Ishikawa (cell line): ENCODE measurements at regions not wholly inside any gene's neighbourhood (a gene's known extent, or its start where the extent isn't known, plus 50 kb on each side); places are given as distances from the start of the nearest gene placed in this dataset.

Source experiments
- CEBPB ChIP-seq: IDR thresholded peaks from 2 replicates; pipeline ENCODE4 v1.6.1; 2012
- CREB1 ChIP-seq: IDR thresholded peaks from 2 replicates; pipeline ENCODE4 v1.6.1; 2012; ENCODE audit warnings: low read depth
- EGR1 ChIP-seq: IDR thresholded peaks from 2 replicates; pipeline ENCODE4 v1.6.1; 2012
- EP300 ChIP-seq: IDR thresholded peaks from 2 replicates; pipeline ENCODE4 v1.6.1; 2012; ENCODE audit warnings: borderline replicate concordance
- FOXM1 ChIP-seq: IDR thresholded peaks from 2 replicates; pipeline ENCODE4 v1.6.1; 2012; ENCODE audit warnings: low read depth, borderline replicate concordance
- MAX ChIP-seq: IDR thresholded peaks from 2 replicates; pipeline ENCODE4 v1.6.1; 2012
- NFIC ChIP-seq: IDR thresholded peaks from 2 replicates; pipeline ENCODE4 v1.6.1; 2012
- RAD21 ChIP-seq: IDR thresholded peaks from 2 replicates; pipeline ENCODE4 v1.6.1; 2012; ENCODE audit warnings: low read depth
- REST ChIP-seq: IDR thresholded peaks from 2 replicates; pipeline ENCODE4 v1.6.1; 2012; ENCODE audit warnings: low read depth, mild to moderate bottlenecking
- TAF1 ChIP-seq: IDR thresholded peaks from 2 replicates; pipeline ENCODE4 v1.6.1; 2012; ENCODE audit warnings: low read depth, mild to moderate bottlenecking
- TCF12 ChIP-seq: IDR thresholded peaks from 2 replicates; pipeline ENCODE4 v1.6.1; 2012; ENCODE audit warnings: low read depth
- TEAD4 ChIP-seq: IDR thresholded peaks from 2 replicates; pipeline ENCODE4 v1.6.1; 2012
- USF1 ChIP-seq: IDR thresholded peaks from 2 replicates; pipeline ENCODE4 v1.6.1; 2012
- YY1 ChIP-seq: IDR thresholded peaks from 2 replicates; pipeline ENCODE4 v1.6.1; 2012; ENCODE audit warnings: low read depth
- ZBTB7A ChIP-seq: IDR thresholded peaks from 2 replicates; pipeline ENCODE4 v1.6.1; 2012; ENCODE audit warnings: low read depth

- TF ChIP-seq EGR1 (no peak), YY1 (no peak), CREB1 (no peak), TAF1 (no peak), TEAD4 (no peak), REST (no peak), ZBTB7A (no peak), TCF12 (no peak), CEBPB (no peak), USF1 (no peak), EP300 (no peak), FOXM1 (no peak), RAD21 (no peak), MAX (no peak), NFIC (no peak)
Observed at GRCh38 chr2:117698287-117698686, 116.2 kb upstream of the DDX18 start.

- TF ChIP-seq FOXM1 = no peak
- no peak for TF ChIP-seq USF1
- TF ChIP-seq TCF12 = no peak
- no peak for TF ChIP-seq ZBTB7A
- TF ChIP-seq EP300 = no peak
- no peak for TF ChIP-seq EGR1
- no peak for TF ChIP-seq TAF1
- no peak for TF ChIP-seq REST
- TF ChIP-seq NFIC = no peak
- TF ChIP-seq YY1 = no peak
- no peak for TF ChIP-seq CREB1
- TF ChIP-seq RAD21 = no peak
Observed at GRCh38 chr2:117698819-117699218, 115.7 kb upstream of the DDX18 start.

GRCh38 chr2:117700471-117700870 lies 114.0 kb upstream of the DDX18 start:
- no peak for TF ChIP-seq YY1
- no peak for TF ChIP-seq CEBPB
- no peak for TF ChIP-seq TCF12
- no peak for TF ChIP-seq EGR1
- no peak for TF ChIP-seq TAF1
- no peak for TF ChIP-seq CREB1
- no peak for TF ChIP-seq FOXM1
- TF ChIP-seq NFIC = no peak
- no peak for TF ChIP-seq REST
- no peak for TF ChIP-seq EP300
- no peak for TF ChIP-seq MAX
- TF ChIP-seq USF1 = no peak
- no peak for TF ChIP-seq RAD21
- TF ChIP-seq TEAD4 = no peak

GRCh38 chr2:117701365-117701764 lies 113.1 kb upstream of the DDX18 start:
- TF ChIP-seq ZBTB7A = no peak
- no peak for TF ChIP-seq CREB1
- no peak for TF ChIP-seq YY1
- TF ChIP-seq MAX = no peak
- TF ChIP-seq USF1 = no peak
- no peak for TF ChIP-seq FOXM1
- no peak for TF ChIP-seq TAF1
- TF ChIP-seq NFIC = no peak
- TF ChIP-seq TEAD4 = no peak
- no peak for TF ChIP-seq CEBPB
- no peak for TF ChIP-seq RAD21
- TF ChIP-seq EGR1 = no peak
- TF ChIP-seq REST = no peak
- no peak for TF ChIP-seq TCF12
- no peak for TF ChIP-seq EP300
